ENCODE measurements at regions not wholly inside any gene's neighbourhood (a gene's known extent, or its start where the extent isn't known, plus 50 kb on each side); places are given as distances from the start of the nearest gene placed in this dataset.

DNA sequence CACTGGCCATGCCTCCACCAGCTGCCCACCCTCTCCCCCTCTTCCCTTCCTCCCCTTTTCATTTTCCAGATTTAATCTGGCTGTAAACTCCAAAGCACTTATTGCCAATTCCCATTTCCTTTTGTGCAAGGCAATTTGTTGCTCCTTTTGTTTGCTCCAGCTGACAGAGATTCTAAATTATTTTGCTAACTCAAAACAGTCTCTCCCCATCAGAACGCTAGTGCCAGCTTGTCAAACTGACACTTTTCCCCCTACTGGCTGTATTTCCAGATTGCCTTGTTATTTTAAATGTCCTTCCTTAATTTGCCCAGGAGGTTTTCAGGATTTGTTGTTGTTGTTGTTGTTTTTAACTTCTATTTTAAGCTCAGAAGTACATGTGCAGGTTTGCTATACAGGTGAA, 57.0 kb upstream of the PAK1 start:
- TF ChIP-seq ARNTL (CRISPR knock-in tag; IDR thresholded peaks at IDR 0.05; ENCODE audit: borderline replicate concordance, low read depth) (no peak), ZNF70 (CRISPR knock-in tag; IDR thresholded peaks at IDR 0.05) (no peak), BACH2 (CRISPR knock-in tag; IDR thresholded peaks at IDR 0.05; ENCODE audit: borderline replicate concordance) (no peak), RARB (CRISPR knock-in tag; IDR thresholded peaks at IDR 0.05) (no peak), PATZ1 (CRISPR knock-in tag; IDR thresholded peaks at IDR 0.05; ENCODE audit: borderline replicate concordance) (no peak)
- TF ChIP-seq, protein P1, sequence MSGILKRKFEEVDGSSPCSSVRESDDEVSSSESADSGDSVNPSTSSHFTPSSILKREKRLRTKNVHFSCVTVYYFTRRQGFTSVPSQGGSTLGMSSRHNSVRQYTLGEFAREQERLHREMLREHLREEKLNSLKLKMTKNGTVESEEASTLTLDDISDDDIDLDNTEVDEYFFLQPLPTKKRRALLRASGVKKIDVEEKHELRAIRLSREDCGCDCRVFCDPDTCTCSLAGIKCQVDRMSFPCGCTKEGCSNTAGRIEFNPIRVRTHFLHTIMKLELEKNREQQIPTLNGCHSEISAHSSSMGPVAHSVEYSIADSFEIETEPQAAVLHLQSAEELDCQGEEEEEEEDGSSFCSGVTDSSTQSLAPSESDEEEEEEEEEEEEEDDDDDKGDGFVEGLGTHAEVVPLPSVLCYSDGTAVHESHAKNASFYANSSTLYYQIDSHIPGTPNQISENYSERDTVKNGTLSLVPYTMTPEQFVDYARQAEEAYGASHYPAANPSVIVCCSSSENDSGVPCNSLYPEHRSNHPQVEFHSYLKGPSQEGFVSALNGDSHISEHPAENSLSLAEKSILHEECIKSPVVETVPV (CRISPR knock-in tag; IDR thresholded peaks at IDR 0.05), result no peak
